ENCODE measurements at regions not wholly inside any gene's neighbourhood (a gene's known extent, or its start where the extent isn't known, plus 50 kb on each side); places are given as distances from the start of the nearest gene placed in this dataset.

- TF ChIP-seq POLR2A (IDR thresholded peaks at IDR 0.05; ENCODE audit: low read length), result no peak
- no peak for TF ChIP-seq GATA1 (IDR thresholded peaks at IDR 0.05; ENCODE audit: low read depth, low read length)
Observed at GRCh38 chr2:83933749-83934148, 525.3 kb downstream of the SUCLG1 start.
